Tibial artery (tissue), 4 donors: ENCODE measurements at regions not wholly inside any gene's neighbourhood (a gene's known extent, or its start where the extent isn't known, plus 50 kb on each side); places are given as distances from the start of the nearest gene placed in this dataset.

Experiments
- DNase-seq, 2 donors: peaks; one replicate each; pipeline ENCODE4 v3.0.0-alpha.2; 2019
- H3K27ac ChIP-seq, 2 donors: fragments of 200-600 bp; sonication (generic) in 1 of 2; 1 replicate in 1 of 2; 2 replicates in 1 of 2; pipeline ENCODE4 v1.5.1; 2018 to 2019; ENCODE audit warnings: mild to moderate bottlenecking in 1 of 2
- H3K27me3 ChIP-seq, 2 donors: fragments of 200-600 bp; sonication (generic) in 1 of 2; one replicate each; pipeline versions ENCODE4 v1.5.1 to v1.6.0; 2016 to 2019
- H3K36me3 ChIP-seq, 3 donors: fragments of 200-600 bp; sonication (generic) in 2 of 3; one replicate each; pipeline ENCODE4 v1.5.1; 2016 to 2019; ENCODE audit warnings: mild to moderate bottlenecking in 2 of 3
- H3K4me1 ChIP-seq, 4 donors: fragments of 200-600 bp; sonication (generic) in 2 of 4; 1 replicate in 3 of 4; 2 replicates in 1 of 4; pipeline ENCODE4 v1.5.1; 2016 to 2019
- H3K4me3 ChIP-seq, 2 donors: fragments of 200-600 bp; sonication (generic) in 1 of 2; 1 replicate in 1 of 2; 2 replicates in 1 of 2; pipeline ENCODE4 v1.5.1; 2018 to 2019; ENCODE audit warnings: mild to moderate bottlenecking in 2 of 2
- H3K9me3 ChIP-seq, 3 donors: fragments of 200-600 bp; sonication (generic) in 1 of 3; one replicate each; pipeline ENCODE4 v1.5.1; 2016 to 2019
- intact Hi-C: fragments of 100-400 bp; cut with DNase I; formaldehyde crosslinking; loops from one replicate; pipeline ENCODE4 v1.15.0; 2023; ENCODE audit warnings: low total_unique reads
- TF ChIP-seq, protein P1 (sequence below), 2 experiments: fragments of 200-600 bp in 1 of 2; fragments of 450-650 bp in 1 of 2; IDR thresholded peaks; one replicate each; pipeline ENCODE4 v1.5.1; 2017 to 2019; ENCODE audit warnings: antibody characterized with exemption in 2 of 2, mild to moderate bottlenecking in 1 of 2, moderate library complexity in 1 of 2

DNA sequence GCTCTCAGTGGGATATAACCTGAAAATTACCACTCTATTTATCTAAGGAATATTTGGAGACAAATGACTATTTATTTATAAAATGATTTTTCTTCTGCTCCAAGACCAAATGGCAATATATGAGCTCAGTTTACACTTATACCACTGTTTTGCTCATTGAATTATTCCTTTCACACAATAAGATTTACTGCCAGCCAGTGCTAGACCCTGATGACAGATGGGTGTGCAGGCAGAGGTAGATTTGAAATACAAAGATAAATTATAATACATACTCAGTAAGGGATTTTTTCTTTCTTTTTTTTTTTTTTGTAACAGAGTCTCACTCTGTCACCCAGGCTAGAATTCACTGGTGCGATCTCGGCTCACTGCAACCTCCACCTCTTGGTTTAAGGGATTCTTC, 980.3 kb downstream of the EPHA3 start:
- intact Hi-C loops, result no loop called here
- Histone ChIP-seq H3K27ac (no peak overlapping the region), H3K4me1 (peaks cover 0 to 8% (median 0%) of the 10 kb centered on the region in 4 donors), H3K9me3 (no peaks in the 10 kb centered on the region), H3K36me3 (no peaks in the 10 kb centered on the region), H3K27me3 (no peaks in the 10 kb centered on the region), H3K4me3 (no peak overlapping the region)
- TF ChIP-seq, protein P1, sequence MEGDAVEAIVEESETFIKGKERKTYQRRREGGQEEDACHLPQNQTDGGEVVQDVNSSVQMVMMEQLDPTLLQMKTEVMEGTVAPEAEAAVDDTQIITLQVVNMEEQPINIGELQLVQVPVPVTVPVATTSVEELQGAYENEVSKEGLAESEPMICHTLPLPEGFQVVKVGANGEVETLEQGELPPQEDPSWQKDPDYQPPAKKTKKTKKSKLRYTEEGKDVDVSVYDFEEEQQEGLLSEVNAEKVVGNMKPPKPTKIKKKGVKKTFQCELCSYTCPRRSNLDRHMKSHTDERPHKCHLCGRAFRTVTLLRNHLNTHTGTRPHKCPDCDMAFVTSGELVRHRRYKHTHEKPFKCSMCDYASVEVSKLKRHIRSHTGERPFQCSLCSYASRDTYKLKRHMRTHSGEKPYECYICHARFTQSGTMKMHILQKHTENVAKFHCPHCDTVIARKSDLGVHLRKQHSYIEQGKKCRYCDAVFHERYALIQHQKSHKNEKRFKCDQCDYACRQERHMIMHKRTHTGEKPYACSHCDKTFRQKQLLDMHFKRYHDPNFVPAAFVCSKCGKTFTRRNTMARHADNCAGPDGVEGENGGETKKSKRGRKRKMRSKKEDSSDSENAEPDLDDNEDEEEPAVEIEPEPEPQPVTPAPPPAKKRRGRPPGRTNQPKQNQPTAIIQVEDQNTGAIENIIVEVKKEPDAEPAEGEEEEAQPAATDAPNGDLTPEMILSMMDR (IDR thresholded peaks at IDR 0.05), result no peak
- DNase-seq, result no peak

GRCh38 chr3:90091549-90091948, 984.1 kb downstream of the EPHA3 start:
- H3K36me3 ChIP-seq, result no peaks in the 10 kb centered on the region
- no peak overlapping the region for H3K4me3 ChIP-seq
- no peaks in the 10 kb centered on the region for H3K9me3 ChIP-seq
- peaks cover 0 to 8% (median 0%) of the 10 kb centered on the region in 4 donors for H3K4me1 ChIP-seq
- H3K27ac ChIP-seq, result no peak overlapping the region
- TF ChIP-seq, protein P1 (IDR thresholded peaks at IDR 0.05), result peak; percentile 52 to 66
- no peak for DNase-seq
- intact Hi-C loops, result no loop called here
- H3K27me3 ChIP-seq, result no peaks in the 10 kb centered on the region

GRCh38 chr3:90092994-90093393, 985.6 kb downstream of the EPHA3 start:
- Histone ChIP-seq H3K9me3 (no peaks in the 10 kb centered on the region), H3K4me1 (peaks cover 0 to 8% (median 0%) of the 10 kb centered on the region in 4 donors), H3K4me3 (no peak overlapping the region), H3K27me3 (no peaks in the 10 kb centered on the region), H3K36me3 (no peaks in the 10 kb centered on the region), H3K27ac (no peak overlapping the region)
- DNase-seq, result no peak
- intact Hi-C loops, result no loop called here
- TF ChIP-seq, protein P1 (IDR thresholded peaks at IDR 0.05), result peak; percentile 33 to 42

DNA sequence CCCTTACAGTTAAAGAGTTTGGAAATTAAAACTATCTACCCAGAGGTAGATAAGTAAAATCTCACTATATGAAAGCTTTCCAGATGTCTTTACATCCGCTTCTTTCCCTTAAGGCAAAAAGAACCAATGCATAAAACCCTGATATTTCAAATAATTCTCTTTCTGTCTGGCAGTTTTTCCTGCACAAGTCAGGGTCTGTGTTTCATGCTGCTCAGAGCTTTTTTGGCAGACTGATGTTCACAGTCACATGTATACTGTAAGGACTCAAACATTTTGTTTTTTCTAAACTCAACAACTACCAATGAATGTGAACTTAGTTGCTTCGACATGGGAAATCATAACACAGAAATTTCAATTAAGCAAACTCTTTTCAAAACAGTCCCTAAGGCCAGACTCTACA, 988.4 kb downstream of the EPHA3 start:
- intact Hi-C loops, result no loop called here
- Histone ChIP-seq H3K36me3 (no peaks in the 10 kb centered on the region), H3K9me3 (no peaks in the 10 kb centered on the region), H3K27me3 (no peaks in the 10 kb centered on the region), H3K27ac (no peak overlapping the region), H3K4me1 (peaks cover 0 to 8% (median 0%) of the 10 kb centered on the region in 4 donors), H3K4me3 (no peak overlapping the region)
- TF ChIP-seq, protein P1 (IDR thresholded peaks at IDR 0.05), result no peak
- DNase-seq, result no peak

DNA sequence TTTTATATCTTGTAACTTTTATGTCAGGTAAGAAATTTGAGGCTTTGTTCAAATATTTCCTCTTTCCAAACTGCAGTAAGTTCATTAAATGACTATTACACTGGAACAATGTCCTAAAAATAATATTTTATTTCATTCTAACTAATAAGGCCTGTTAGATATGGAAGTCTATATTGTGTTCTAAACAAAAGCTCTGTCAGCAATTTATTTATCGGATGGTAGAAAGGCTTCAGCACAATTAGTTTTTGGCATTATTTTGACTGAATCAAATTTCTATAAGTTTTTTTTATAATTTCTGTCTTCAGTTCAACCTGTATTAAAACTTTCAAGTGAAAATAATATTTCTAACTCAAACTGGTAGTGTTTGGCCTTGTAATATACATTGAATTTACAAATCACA, 992.1 kb downstream of the EPHA3 start:
- no peak overlapping the region for H3K4me3 ChIP-seq
- intact Hi-C loops, result no loop called here
- H3K36me3 ChIP-seq, result no peaks in the 10 kb centered on the region
- no peaks in the 10 kb centered on the region for H3K9me3 ChIP-seq
- no peaks in the 10 kb centered on the region for H3K4me1 ChIP-seq
- TF ChIP-seq, protein P1 (IDR thresholded peaks at IDR 0.05), result no peak
- no peak overlapping the region for H3K27ac ChIP-seq
- no peak for DNase-seq
- no peaks in the 10 kb centered on the region for H3K27me3 ChIP-seq

DNA sequence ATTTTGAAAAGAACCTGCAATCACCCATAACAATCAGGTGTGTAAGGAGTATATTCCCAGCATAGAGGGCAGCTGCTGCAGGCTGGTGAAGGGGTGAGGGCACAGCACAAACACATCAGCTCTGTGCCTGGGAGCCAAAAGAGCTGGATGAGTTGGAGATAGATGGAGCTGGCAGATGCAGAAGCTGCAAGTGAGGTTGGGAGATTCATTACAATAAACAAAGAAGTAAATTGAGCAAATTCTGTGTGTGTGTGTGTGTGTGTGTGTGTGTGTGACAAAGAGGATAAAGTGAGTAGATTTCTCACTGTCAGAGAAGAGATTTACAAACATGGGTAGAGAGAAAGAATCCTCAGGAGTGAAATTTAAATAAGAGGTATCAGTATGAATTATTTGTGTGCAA, 994.7 kb downstream of the EPHA3 start:
- Histone ChIP-seq H3K4me3 (no peak overlapping the region), H3K27me3 (no peaks in the 10 kb centered on the region), H3K36me3 (no peaks in the 10 kb centered on the region), H3K4me1 (no peaks in the 10 kb centered on the region), H3K27ac (no peak overlapping the region), H3K9me3 (no peaks in the 10 kb centered on the region)
- DNase-seq, result no peak
- intact Hi-C loops, result no loop called here
- TF ChIP-seq, protein P1 (IDR thresholded peaks at IDR 0.05), result no peak
